AML-193 (cell line): ENCODE measurements at regions not wholly inside any gene's neighbourhood (a gene's known extent, or its start where the extent isn't known, plus 50 kb on each side); places are given as distances from the start of the nearest gene placed in this dataset.

ENCODE experiments used
- DNase-seq, 2 experiments: peaks; one replicate each; lab custom pipeline; 2025; lab: John Stamatoyannopoulos, UW

- no peak for DNase-seq
Observed at GRCh38 chr18:8536922-8537321, 72.3 kb upstream of the RAB12 start.

DNA sequence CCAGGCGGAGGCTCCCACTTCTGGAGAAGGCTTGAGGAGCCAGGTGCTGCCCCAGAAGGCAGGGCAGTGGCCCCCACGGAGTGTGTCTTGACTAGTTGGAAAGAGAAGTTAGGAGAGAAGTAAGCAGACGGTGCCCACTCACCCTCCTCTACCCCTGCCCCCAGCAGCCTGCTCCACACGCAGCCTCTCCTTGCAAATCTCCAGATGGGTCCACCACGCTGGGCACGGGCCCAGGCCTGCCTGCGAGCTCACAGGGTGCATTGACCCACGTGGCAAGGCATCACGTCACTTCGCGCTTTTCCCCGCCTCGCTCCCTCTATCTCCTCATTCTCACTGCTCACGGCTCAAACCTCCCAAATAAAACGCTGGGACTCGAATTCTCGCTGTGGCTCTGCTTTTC lies 71.8 kb upstream of the RAB12 start:
- no peak for DNase-seq

DNA sequence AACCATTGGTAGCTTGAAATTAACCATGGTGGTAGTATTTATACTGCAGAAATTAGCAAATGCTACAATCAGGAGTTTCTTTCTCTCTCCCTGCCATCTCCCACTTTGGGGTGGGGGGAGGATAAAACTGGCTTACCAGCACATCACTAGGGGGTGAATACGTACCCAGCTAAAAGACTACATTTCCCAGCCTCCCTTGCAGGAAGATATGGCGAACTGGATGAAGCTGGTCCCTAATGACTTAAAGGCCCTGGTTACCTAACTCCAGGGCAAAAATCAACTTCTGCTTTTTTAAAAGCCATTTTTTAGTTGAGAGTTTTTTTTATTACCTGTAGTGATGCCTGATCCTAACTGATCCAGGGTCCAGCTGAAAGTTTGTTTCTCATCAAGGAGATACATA lies 70.3 kb upstream of the RAB12 start:
- no peak for DNase-seq

DNA sequence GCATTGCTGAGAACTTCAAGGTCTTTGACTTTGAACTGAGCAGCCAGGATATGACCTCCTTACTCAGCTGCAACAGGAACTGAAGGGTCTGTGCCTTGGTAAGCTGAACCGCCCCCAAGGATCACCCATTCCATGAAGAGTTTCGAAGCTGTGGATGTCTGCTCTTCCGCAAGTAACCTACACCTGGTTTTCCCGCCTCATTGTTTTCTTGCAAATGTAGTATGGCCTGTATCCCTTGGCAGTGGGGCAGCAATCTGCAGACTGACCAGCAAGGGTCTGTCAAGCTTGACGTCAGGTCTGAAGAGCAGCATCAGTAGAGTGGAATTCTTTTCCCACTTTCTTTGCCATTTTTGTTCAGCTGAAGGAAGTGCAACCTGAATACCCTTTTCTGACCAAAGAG lies 62.6 kb upstream of the RAB12 start:
- no peak for DNase-seq

DNA sequence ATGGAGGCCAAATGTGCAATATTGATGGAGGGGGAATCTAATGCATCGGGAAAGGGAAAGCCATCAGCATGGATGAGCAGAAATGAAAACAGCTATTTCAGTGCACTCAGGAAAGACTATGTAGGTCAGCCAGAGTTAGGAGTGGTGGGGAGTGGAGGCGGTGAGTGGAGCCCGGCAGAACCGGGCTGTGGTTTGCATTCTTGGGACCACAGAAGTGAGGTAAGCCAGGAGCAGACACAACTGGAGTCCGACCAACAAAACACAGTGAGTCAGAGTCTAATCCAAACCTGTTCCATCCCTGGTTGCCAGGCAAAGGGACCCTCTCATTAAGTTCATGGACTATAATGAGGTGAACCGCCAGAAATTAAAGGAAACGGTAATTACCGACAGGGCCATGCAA lies 61.1 kb upstream of the RAB12 start:
- DNase-seq, result no peak

- DNase-seq, result no peak
Observed at GRCh38 chr18:8549254-8549757, 59.9 kb upstream of the RAB12 start.

DNA sequence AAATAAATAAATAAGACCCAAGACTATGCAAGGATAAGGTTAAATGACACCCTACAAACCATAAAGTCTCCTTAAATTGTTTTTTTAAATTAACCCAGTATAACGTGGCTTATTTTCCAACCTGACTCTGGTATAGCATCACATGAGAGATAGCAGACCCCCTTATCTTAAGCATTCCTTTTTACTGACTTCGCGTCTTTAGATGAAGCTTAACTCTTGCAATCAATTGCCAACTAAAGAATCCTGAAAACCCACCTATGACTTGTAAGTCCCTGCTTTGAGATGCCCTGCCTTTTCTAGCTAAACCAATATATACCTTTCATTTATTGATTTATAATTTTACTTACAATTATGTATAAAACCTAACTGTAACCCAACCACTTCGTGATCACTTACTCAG lies 57.1 kb upstream of the RAB12 start:
- DNase-seq, result no peak

DNA sequence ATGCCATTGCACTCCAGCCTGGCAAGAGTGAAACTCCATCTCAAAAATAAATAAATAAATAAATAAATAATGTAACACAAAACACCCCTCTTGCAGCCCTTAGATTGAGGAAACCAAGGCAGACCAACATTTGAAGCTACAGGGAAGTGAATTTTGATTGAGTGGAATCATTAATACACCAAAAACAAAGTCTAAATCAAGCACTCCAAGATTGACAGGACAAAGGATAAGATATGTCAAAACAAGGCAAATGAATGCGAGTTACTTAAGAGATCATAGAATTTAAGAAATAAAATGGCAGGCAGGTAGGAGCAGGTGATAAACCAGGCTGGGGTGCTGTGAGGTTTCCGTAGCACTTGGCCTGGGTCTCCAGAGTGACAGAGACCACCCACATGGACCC lies 54.9 kb upstream of the RAB12 start:
- no peak for DNase-seq

- DNase-seq, result no peak
Observed at GRCh38 chr18:8556424-8556823, 52.8 kb upstream of the RAB12 start.
